HG03064 (cell line): ENCODE measurements at regions not wholly inside any gene's neighbourhood (a gene's known extent, or its start where the extent isn't known, plus 50 kb on each side); places are given as distances from the start of the nearest gene placed in this dataset.

Source experiments
- ATAC-seq: cut with Tn5 transposase; IDR thresholded peaks from one replicate; pipeline ENCODE4 v1.9.1; 2021; ENCODE audit warnings: low read depth; ENCODE audit not compliant: unreplicated experiment

DNA sequence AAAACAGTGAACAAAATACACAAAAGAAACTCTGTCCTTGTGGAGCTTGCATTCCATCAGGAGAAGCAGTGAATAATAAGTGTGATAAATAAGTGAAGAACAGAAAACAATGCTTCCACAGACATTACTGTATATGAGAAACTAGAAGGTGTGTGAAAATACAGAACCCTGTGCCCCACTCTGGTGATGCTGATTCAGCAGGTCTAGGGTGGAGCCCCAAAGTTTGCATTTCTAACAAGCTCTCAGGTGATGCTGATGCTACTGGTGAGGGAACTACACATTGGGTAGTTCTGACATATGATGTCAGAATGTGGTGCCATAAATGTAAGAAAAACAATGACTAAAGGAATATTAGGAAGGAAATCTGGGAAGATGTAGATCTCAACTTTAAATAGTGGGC is 601.4 kb upstream of the BTBD3 start:
- no peak for ATAC-seq

- ATAC-seq, result no peak
These were observed 597.7 kb upstream of the BTBD3 start for GRCh38 chr20:11320033-11320432.

DNA sequence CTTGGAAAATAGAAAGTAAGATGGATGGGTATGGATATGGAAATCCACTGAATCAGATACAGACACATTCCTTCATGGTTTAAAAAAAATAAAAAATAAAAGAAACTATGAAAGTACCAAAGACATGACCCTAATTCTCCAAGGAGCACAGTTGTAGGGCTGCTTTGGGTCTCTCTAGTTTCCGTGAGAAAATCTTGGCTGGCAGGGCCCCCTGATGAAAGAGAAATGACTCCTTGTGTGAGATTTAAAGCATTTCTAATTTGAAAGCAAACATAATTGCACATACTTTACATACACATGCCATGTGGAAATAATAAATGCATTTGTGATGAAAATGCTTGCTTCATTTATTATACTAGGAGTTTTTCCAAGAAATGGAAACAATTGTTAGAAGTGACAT is 593.9 kb upstream of the BTBD3 start:
- no peak for ATAC-seq

- ATAC-seq, result no peak
These were observed 592.7 kb upstream of the BTBD3 start for GRCh38 chr20:11324990-11325389.

- no peak for ATAC-seq
These were observed 588.9 kb upstream of the BTBD3 start for GRCh38 chr20:11328839-11329238.

GRCh38 chr20:11329271-11329670 is 588.4 kb upstream of the BTBD3 start:
- no peak for ATAC-seq

GRCh38 chr20:11331096-11331495 is 586.6 kb upstream of the BTBD3 start:
- no peak for ATAC-seq

DNA sequence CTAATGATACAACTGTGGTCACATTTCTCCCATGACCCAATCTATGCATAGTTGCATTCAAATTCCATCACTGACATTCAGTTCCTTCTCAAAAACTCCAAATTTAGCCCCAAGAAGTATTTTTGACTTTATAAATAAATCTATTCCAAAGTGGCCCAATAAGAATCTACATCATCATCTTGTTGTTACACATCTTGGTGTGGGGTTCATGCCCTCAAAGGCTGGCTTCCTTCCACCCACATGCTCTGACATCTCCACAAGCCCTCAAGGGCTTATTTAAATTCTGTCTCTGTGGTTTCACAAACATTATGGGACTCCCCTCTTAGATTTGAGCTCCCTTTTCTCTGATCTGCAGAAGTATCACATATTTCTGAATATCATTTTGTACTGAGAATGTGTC is 585.3 kb upstream of the BTBD3 start:
- ATAC-seq, result no peak

DNA sequence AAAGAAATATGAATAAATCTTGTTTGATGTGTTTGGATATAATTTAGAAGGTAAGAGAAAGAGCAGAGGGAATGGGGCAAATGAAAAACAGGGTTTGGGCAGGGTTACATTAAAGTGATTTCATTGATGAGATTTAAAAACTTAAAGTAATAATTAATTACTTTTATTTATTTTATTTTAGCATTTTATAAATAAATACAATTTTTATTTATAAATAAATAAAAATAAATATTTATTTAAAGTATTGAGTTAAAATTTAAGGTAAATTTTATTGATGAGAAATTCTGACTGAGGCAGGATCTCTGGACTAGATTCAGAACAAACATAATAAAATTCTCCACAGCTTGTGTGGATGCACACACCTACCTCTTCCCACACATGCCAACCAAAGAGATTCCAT is 584.1 kb upstream of the BTBD3 start:
- no peak for ATAC-seq

GRCh38 chr20:11337361-11338130 is 580.1 kb upstream of the BTBD3 start:
- ATAC-seq, result no peak

DNA sequence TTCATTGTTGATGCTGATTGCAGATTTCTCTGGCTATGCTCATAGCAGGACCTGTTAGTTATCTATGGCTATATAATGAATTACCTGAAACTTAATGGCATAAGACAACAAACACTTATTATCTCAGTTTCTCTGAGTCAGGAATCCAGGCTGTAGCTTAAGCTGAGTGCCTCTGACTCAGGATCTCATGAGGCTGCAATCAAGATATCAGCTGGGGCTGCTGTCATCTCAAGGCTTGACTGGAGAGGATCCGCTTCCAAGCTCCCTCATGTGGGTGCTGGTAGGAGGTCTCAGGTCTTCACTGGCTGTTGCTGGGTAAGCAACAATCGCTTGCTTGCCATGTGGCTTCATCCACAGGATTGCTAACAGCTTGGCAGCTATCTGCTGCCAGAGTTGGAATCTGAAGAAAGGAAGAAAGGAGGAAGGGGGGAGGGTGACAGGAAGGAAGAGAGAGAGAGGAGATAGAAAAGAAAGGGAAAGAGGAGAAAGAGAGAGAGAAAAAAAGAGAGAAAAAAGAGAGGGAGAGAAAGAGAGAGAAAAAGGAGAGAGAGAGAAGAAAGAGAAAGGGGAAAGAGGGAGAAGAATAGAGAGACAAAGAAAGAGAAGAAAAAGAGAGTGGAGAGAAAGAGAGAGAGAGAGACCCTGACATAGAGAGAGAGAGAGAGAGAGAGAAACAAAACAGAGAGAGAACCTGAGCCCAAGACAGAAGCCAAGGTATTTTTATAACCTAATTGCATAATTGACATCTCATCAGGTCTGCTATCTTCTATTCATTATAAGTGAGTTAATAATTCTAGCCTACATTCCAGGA is 579.0 kb upstream of the BTBD3 start:
- ATAC-seq, result no peak

DNA sequence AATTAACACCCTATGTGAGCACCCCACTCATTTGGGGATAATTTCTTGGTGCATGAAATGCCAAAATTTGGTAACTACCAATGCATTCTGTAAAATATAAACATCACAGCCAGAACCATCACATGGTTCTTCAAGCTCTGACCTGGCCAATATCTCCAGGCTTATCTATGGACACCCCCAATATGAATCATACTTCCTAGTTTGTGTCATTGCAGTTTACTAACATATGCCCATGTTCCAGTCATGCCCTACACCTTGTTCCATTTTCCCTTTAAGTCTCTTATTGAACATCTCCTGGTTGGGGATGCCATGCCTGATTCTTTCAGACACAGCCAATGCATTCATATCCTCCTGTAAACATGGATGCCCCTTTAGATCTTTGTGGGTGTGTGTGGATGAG is 572.8 kb upstream of the BTBD3 start:
- ATAC-seq, result no peak

DNA sequence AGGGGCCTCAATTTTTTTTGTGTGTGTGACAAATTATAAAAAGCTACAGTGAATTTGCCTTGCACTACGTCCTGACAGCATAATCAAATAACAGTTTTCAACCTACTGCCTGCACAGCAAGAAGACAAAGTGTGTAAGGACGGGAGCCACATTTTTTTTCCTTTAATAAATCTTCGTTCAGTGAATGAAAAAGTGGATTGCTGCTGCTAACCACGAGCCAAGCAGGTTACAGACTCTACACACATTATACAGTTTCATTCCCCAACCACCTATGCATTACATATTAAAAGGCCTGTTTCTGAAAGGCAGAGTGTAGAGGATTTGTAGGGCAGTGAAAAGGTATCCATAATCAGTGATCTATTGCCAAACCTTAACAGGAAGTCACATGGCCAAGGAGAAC is 570.0 kb upstream of the BTBD3 start:
- no peak for ATAC-seq

- ATAC-seq, result no peak
These were observed 567.3 kb upstream of the BTBD3 start for GRCh38 chr20:11350126-11351005.

DNA sequence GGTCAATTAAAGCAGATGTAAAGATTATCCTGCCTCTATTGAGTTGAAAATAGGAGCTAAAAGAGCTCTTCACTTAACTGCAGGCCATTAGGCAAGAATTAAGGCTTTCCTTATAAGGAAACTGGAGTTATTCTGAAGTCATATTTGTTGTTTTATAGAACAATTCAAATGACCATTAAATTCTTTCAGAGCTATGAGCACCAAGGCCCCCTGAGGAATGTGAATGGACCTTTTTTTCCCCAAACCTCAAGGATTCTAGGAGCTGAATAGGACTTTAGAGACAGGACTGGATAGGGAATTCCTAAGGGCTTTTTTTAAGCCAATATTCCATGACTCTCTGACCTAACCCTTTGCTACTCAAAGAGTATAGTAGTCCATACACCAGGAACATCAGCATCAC is 565.7 kb upstream of the BTBD3 start:
- no peak for ATAC-seq

- no peak for ATAC-seq
These were observed 562.8 kb upstream of the BTBD3 start for GRCh38 chr20:11354846-11355245.

- no peak for ATAC-seq
These were observed 562.3 kb upstream of the BTBD3 start for GRCh38 chr20:11355345-11355744.

DNA sequence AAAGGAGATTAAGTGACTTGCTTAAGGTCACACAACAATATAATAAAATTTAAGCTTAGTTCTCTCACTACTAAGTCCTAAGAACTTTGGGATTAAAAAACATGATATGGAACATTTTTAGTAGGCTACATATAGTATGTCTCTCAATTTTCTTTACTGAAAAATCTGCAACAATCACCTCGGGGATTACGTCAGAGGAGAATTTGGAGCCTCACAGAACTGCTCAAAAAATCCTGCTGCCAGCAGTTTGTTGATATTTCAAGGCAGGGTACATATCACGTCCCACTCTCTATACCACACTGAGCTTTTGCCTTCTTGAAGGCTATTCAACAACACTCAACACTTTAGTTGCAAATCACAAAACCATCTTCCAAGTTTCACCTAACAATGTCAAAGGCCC is 561.6 kb upstream of the BTBD3 start:
- ATAC-seq, result no peak

DNA sequence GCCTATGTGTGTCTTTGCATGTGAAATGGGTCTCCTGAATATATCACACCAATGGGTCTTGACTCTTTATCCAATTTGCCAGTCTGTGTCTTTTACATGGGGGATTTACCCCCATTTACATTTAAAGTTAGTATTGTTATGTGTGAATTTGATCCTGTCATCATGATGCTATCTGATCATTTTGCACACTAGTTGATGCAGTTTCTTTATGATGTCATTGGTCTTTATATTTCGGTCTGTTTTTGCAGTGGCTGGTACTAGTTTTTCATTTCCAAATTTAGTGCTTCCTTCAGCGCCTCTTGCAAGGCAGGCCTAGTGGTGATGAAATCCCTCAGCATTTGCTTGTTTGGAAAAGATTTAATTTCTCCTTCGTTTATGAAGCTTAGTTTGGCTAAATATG is 555.2 kb upstream of the BTBD3 start:
- no peak for ATAC-seq

- no peak for ATAC-seq
These were observed 553.0 kb upstream of the BTBD3 start for GRCh38 chr20:11364736-11365135.

DNA sequence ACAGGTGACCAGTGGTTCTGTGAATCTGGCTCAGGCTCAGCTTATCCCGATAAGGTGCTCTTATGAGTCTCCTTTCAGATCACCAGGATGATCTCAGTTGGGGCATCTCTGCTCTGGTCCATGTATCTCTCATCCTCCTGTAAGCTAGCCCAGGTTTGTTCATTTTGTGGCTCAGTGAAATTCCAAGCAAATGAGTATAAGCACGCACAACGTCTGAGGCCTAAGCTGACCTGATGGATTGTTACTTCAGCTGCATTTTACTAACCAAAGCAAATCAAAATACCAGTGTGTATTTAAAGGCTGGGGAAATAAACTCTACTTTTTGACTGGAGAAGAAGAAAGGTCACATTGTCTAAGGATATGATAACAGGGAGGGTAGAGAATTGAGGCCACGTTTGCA is 551.0 kb upstream of the BTBD3 start:
- ATAC-seq, result no peak
